ENCODE measurements at regions not wholly inside any gene's neighbourhood (a gene's known extent, or its start where the extent isn't known, plus 50 kb on each side); places are given as distances from the start of the nearest gene placed in this dataset.

GRCh38 chr1:90502696-90503095, 214.4 kb downstream of the BARHL2 start:
- DNase-seq (ENCODE audit: low spot score) = no peak
- no peak for ATAC-seq

- no peak for ATAC-seq
These were observed 214.9 kb downstream of the BARHL2 start for GRCh38 chr1:90502194-90502593.

DNA sequence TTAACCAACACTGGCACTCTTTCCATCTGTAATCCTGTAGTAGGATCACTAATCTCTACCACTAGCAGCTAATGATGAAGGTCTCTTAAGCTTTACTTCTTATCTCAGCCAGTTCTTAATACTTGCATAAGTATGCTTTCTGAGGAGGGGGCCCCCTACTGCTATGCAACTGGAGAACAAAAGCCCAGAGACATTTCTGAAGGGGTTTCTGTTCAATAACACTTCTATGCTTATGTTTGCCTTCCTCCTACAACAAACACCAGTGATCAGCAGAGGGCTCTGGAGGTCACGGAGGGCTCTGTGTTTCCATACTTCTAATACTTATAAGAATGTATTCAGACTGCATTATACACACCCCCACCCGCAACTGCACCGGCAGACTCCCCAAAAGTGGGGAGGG, 215.8 kb downstream of the BARHL2 start:
- no peak for ATAC-seq
- no peak for DNase-seq (ENCODE audit: low spot score)

More at GRCh38 chr1:90502194-90502593, 214.9 kb downstream of the BARHL2 start:
- no peak for DNase-seq (ENCODE audit: low spot score)

GRCh38 chr1:90494748-90495282, 222.3 kb downstream of the BARHL2 start:
- ATAC-seq (no peak), DNase-seq (ENCODE audit: low spot score) (no peak)

DNA sequence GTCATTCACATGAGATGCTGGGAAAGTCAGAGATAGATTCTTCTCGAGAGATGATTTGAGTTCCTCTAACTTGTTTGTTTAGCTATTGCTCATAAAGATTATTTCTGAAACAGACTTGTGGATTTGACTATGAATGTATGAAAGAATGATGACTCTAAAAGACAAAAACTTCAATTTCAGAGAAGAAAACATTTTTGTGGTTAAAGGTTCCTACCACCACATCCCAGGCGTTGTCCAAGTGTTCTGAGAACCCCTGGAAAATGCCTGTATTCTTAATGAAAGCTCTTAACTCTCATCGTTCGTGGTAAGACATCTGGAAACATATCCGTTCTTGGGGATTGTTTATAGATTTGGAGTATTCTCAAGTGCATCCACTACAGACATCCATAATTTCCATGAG, 228.7 kb downstream of the BARHL2 start:
- ATAC-seq (no peak), DNase-seq (ENCODE audit: low spot score) (no peak)

DNA sequence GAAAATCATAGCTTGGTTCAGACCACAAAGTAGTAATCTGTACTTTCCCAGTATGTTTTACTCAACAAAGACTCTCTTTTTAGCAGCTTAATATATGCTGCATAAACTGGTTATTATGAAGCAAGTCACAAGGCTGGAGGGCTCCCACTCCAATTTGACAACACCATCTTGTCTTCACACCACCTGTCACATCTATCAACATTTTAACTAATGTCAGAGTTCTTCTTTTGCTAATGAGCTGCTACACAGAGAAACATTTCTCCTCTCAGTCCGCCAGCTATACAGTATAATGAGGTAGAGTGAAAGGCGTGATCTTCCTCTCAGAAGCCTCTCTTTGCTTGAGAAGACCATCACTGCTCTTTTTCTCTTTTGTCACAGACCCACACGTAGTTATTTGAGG, 230.1 kb downstream of the BARHL2 start:
- no peak for ATAC-seq
- DNase-seq (ENCODE audit: low spot score) = no peak

GRCh38 chr1:90486134-90486824, 230.8 kb downstream of the BARHL2 start:
- DNase-seq (ENCODE audit: low spot score) (no peak), ATAC-seq (no peak)

DNA sequence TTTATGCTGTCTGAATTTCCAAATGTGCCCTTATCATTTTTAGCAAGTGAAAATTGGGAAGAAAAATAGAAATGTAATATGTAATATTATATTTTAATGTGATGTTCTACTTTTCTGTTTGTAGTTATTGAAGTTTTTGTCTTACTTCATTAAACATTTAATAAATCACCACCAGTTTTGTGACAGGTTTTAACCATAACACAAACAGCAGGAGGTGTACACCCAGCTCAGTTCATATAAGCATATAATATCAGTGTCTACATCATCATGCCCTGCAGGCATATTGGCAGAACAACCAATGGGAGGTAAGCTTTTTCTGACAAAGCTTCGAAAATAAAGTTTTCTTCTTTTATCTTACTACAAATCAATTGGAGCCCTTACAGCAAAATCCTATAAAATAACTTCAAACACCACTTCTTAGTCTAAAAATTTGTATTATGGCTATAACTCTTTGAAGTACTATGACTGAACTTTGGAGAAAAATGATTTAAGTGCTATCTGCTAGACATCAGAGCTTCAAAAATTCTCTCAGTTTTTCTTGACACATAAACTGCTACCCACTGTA, 236.7 kb downstream of the BARHL2 start:
- ATAC-seq (no peak), DNase-seq (ENCODE audit: low spot score) (no peak)

DNA sequence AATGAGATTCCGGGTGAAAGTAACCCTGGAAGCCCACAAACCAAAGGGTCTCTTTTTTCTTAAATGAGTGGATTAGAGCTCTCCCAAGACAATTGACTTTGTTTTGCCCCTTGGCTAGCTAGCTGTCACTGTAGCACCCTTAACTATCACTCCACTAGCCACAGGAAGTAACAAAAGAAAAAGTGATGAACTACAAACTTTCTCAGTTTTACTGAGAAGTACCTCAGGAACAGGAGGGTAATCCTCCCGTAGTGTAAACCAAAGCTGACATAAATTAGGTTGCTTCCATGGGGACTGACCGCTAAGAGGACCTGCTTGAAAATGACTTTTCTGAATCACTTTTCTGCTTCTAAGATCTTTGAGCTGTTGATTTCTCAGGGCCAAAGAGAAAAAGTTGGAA, 240.1 kb downstream of the BARHL2 start:
- DNase-seq (ENCODE audit: low spot score) (no peak), ATAC-seq (no peak)

- no peak for ATAC-seq
- no peak for DNase-seq (ENCODE audit: low spot score)
These were observed 240.7 kb downstream of the BARHL2 start for GRCh38 chr1:90476411-90476810.

- DNase-seq (ENCODE audit: low spot score) (no peak), ATAC-seq (peak; percentile 47)
These were observed 241.5 kb downstream of the BARHL2 start for GRCh38 chr1:90475631-90476030.

GRCh38 chr1:90474731-90475130, 242.4 kb downstream of the BARHL2 start:
- ATAC-seq = no peak

GRCh38 chr1:90474158-90474557, 242.9 kb downstream of the BARHL2 start:
- no peak for DNase-seq (ENCODE audit: low spot score)
- no peak for ATAC-seq

More at GRCh38 chr1:90474731-90475130, 242.4 kb downstream of the BARHL2 start:
- no peak for DNase-seq (ENCODE audit: low spot score)

- ATAC-seq (no peak), DNase-seq (ENCODE audit: low spot score) (no peak)
These were observed 244.3 kb downstream of the BARHL2 start for GRCh38 chr1:90472775-90473174.

DNA sequence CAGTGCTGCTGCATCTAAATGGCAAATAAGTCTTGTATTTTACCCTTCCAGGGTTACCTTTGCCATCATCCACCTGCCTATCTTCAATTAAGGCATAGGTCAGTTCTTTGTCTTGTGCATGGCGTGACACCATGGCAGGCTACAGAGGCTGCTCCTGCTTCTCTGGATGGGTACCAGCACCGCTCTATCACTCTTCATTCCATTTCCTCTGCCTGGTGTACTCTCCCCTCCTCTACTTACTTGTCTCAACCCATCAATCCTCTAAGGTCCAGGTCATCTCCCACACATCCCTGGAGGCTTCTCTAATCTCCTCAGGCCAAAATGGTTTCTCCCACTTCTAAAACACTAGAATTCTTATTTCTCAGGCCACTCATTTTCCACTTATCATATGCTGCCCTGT, 257.5 kb downstream of the BARHL2 start:
- ATAC-seq = no peak
- no peak for DNase-seq (ENCODE audit: low spot score)

- no peak for DNase-seq (ENCODE audit: low spot score)
- no peak for ATAC-seq
These were observed 259.1 kb downstream of the BARHL2 start for GRCh38 chr1:90457985-90458384.

- ATAC-seq (no peak), DNase-seq (ENCODE audit: low spot score) (no peak)
These were observed 264.6 kb downstream of the BARHL2 start for GRCh38 chr1:90452491-90452890.

- ATAC-seq (no peak), DNase-seq (ENCODE audit: low spot score) (no peak)
These were observed 273.7 kb downstream of the BARHL2 start for GRCh38 chr1:90443354-90443753.

DNA sequence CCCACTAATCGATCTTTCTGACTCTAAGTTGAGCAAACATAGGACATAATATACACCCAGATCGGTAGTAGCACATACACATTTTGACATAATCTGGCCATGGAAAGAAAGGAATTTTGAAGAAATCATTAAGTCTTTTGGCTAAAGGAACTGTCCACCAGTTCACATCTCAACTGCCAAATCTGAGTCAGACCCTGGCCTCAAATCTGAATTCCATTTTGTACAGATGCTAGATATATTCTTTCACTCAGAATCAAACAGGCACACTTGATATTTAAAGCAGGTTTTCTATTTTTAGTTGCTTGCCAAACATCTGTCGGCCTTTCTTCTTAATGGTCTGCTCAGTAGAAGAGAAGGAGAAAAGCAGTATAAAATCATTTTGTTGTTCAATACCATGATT, 281.8 kb downstream of the BARHL2 start:
- DNase-seq (ENCODE audit: low spot score) (no peak), ATAC-seq (no peak)

- no peak for DNase-seq (ENCODE audit: low spot score)
These were observed 282.6 kb downstream of the BARHL2 start for GRCh38 chr1:90434460-90434859.

GRCh38 chr1:90417126-90417525, 300.0 kb downstream of the BARHL2 start:
- DNase-seq (ENCODE audit: low spot score) (no peak), ATAC-seq (no peak)

More at GRCh38 chr1:90434460-90434859, 282.6 kb downstream of the BARHL2 start:
- ATAC-seq = no peak

GRCh38 chr1:90414201-90414600, 302.9 kb downstream of the BARHL2 start:
- no peak for ATAC-seq

DNA sequence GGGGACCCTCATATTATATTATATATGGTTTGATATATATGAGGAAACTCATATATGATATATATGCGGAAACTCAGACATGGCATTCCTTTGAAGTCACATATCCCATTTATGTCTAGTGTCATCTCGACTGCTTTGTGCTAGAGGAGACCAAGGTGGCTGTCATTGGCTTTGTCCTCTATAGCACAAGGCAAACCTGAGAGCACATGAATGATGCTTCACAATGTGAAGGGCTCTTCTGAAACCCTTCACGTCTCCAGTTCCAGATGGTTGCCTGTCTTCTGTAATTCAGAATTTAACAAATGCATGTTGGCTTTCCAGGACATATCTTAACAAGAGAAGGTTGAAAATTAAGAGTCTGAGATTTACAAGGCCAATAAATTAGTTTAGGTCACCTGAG, 303.6 kb downstream of the BARHL2 start:
- DNase-seq (ENCODE audit: low spot score) (no peak), ATAC-seq (no peak)

More at GRCh38 chr1:90414201-90414600, 302.9 kb downstream of the BARHL2 start:
- DNase-seq (ENCODE audit: low spot score) = no peak
